ENCODE measurements at regions not wholly inside any gene's neighbourhood (a gene's known extent, or its start where the extent isn't known, plus 50 kb on each side); places are given as distances from the start of the nearest gene placed in this dataset.

DNA sequence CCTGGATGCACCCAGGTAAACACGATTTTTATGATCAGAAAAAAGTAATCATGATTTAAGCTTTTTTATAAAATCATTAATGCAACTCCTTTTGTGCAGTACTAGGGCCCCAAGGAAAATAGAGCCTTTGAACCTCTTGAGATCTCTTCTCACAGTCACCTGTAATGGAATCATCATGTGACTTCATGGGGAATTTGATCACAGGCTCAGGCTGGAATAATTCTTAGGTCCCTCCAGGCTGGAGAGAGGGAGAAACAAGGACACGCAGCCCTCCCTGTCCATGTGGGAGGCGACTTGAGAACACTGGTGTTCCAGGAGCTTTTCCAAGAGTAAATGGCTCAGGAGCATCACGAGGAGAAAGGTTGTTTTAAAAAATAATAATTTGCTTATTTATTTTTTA is 156.1 kb downstream of the NUFIP1 start:
- Histone ChIP-seq H3K9ac (ENCODE audit: insufficient read depth in 1 of 2, low read depth in 2 of 2, low read length in 2 of 2) (no peak overlapping the region), H3K4me2 (ENCODE audit: insufficient read depth, low read length) (no peak overlapping the region), H3K36me3 (ENCODE audit: control insufficient read depth, insufficient read depth, low read length) (no peaks in the 10 kb centered on the region), H3K79me2 (ENCODE audit: control insufficient read depth, insufficient read depth, low read length) (no peaks in the 10 kb centered on the region), H3K4me1 (replicated peaks in 1 of 2; ENCODE audit: control insufficient read depth in 2 of 2, insufficient read depth in 2 of 2, low read length in 2 of 2) (no peaks in the 10 kb centered on the region), H3K9me3 (replicated peaks; ENCODE audit: control insufficient read depth, insufficient read depth, low read depth, low read length) (no peaks in the 10 kb centered on the region), H3K27me3 (ENCODE audit: control insufficient read depth in 2 of 2, insufficient read depth in 2 of 2, low read length in 2 of 2) (no peaks in the 10 kb centered on the region), H3K9me1 (ENCODE audit: control insufficient read depth, insufficient read depth, low read length) (no peaks in the 10 kb centered on the region), H3K27ac (ENCODE audit: extremely low read depth, low read depth, low read length) (no peak overlapping the region), H4K20me1 (replicated peaks; ENCODE audit: control insufficient read depth, insufficient read depth, low read length) (no peaks in the 10 kb centered on the region), H3K4me3 (no peak overlapping the region), H2AFZ (ENCODE audit: low read depth, low read length) (no peak overlapping the region)
- CTCF ChIA-PET (ENCODE audit: low intra/inter-chr PET ratio), result no interaction called here
- 0% methylated on average over 3 of the region's 4 CpGs for WGBS (ENCODE audit: insufficient coverage, low coverage, missing lambda C conversion rate)
- FAIRE-seq (no peak), DNase-seq (ENCODE audit: extremely low read depth in 1 of 4, low spot score in 3 of 4) (no peak), ATAC-seq (no peak)
- in situ Hi-C loops (cut with MboI), result no loop called here
- BruUV-seq (replicated peaks), result no TSS peak
- POLR2A ChIA-PET, result no interaction called here
- TF ChIP-seq, protein P1, sequence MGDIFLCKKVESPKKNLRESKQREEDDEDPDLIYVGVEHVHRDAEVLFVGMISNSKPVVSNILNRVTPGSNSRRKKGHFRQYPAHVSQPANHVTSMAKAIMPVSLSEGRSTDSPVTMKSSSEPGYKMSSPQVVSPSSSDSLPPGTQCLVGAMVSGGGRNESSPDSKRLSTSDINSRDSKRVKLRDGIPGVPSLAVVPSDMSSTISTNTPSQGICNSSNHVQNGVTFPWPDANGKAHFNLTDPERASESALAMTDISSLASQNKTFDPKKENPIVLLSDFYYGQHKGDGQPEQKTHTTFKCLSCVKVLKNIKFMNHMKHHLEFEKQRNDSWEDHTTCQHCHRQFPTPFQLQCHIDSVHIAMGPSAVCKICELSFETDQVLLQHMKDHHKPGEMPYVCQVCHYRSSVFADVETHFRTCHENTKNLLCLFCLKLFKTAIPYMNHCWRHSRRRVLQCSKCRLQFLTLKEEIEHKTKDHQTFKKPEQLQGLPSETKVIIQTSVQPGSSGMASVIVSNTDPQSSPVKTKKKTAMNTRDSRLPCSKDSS (IDR thresholded peaks at IDR 0.05; ENCODE audit: low read depth, partially characterized antibody), result no peak
- TF ChIP-seq TCF7L2 (IDR thresholded peaks at IDR 0.05; ENCODE audit: low read depth, low read length), result no peak
- TF ChIP-seq ZNF696 (CRISPR knock-in tag; conservative IDR thresholded peaks at IDR 0.05), result no peak
- TF ChIP-seq POLR2G (IDR thresholded peaks at IDR 0.05; ENCODE audit: low read depth, low read length), result no peak
- no peak for TF ChIP-seq MAZ (CRISPR knock-in tag; conservative IDR thresholded peaks at IDR 0.05 in 1 of 2, IDR thresholded peaks at IDR 0.05 in 1 of 2)
- TF ChIP-seq SIN3A (IDR thresholded peaks at IDR 0.05; ENCODE audit: borderline replicate concordance in 2 of 2, control insufficient read depth in 1 of 2, low read depth in 2 of 2, low read length in 2 of 2), result no peak
- intact Hi-C loops (cut with micrococcal nuclease), result no loop called here
